GM12892 (cell line): ENCODE measurements at regions not wholly inside any gene's neighbourhood (a gene's known extent, or its start where the extent isn't known, plus 50 kb on each side); places are given as distances from the start of the nearest gene placed in this dataset.
"Not testable (repeated sequence)": the region's sequence is repeated elsewhere in the genome, so short reads cannot be mapped to it uniquely, and the experiment has no call there.

Experiments
- DNase-seq: peaks from one replicate; pipeline ENCODE4 v3.0.0; 2011; ENCODE audit not compliant: insufficient read length
- FAIRE-seq: peaks from 2 replicates; lab custom pipeline; 2011; peaks lifted over from hg19 to GRCh38; lab: Jason Lieb, UNC
- POLR2A ChIP-seq: IDR thresholded peaks from 2 replicates; pipeline ENCODE4 v1.6.1; 2011; ENCODE audit warnings: low read depth, low read length, control low read depth
- POLR2AphosphoS5 ChIP-seq: IDR thresholded peaks from 2 replicates; pipeline ENCODE4 v1.6.1; 2011; ENCODE audit warnings: low read depth, low read length, control low read depth
- TAF1 ChIP-seq: IDR thresholded peaks from 2 replicates; pipeline ENCODE4 v1.6.1; 2011; ENCODE audit warnings: low read depth, mild to moderate bottlenecking, control low read depth, low read length, borderline replicate concordance

GRCh38 chr7:81277691-81278090 lies 358.8 kb upstream of the SEMA3C start:
- no peak for FAIRE-seq
- TF ChIP-seq POLR2A (no peak), TAF1 (no peak), POLR2AphosphoS5 (no peak)
- DNase-seq: no peak

- FAIRE-seq: no peak
- TF ChIP-seq POLR2AphosphoS5: no peak
- no peak for TF ChIP-seq POLR2A
- no peak for TF ChIP-seq TAF1
Measured at GRCh38 chr7:81273601-81274397, 354.9 kb upstream of the SEMA3C start.

GRCh38 chr7:81272176-81272575 lies 353.3 kb upstream of the SEMA3C start:
- DNase-seq (no peak), FAIRE-seq (no peak)
- TF ChIP-seq POLR2AphosphoS5 (no peak), POLR2A (no peak), TAF1 (no peak)

More at GRCh38 chr7:81273601-81274397, 354.9 kb upstream of the SEMA3C start:
- DNase-seq: no peak

GRCh38 chr7:81268551-81268950 lies 349.7 kb upstream of the SEMA3C start:
- DNase-seq (no peak), FAIRE-seq (no peak)
- no peak for TF ChIP-seq POLR2AphosphoS5

- DNase-seq (no peak), FAIRE-seq (no peak)
- no peak for TF ChIP-seq POLR2AphosphoS5
- no peak for TF ChIP-seq POLR2A
- TF ChIP-seq TAF1: no peak
Measured at GRCh38 chr7:81267508-81267907, 348.7 kb upstream of the SEMA3C start.

- TF ChIP-seq TAF1 (no peak), POLR2A (no peak), POLR2AphosphoS5 (no peak)
- DNase-seq (no peak), FAIRE-seq (no peak)
Measured at GRCh38 chr7:81264116-81264515, 345.3 kb upstream of the SEMA3C start.

GRCh38 chr7:81260152-81260551 lies 341.3 kb upstream of the SEMA3C start:
- no peak for TF ChIP-seq POLR2AphosphoS5
- no peak for TF ChIP-seq POLR2A
- no peak for TF ChIP-seq TAF1
- DNase-seq: no peak
- no peak for FAIRE-seq

GRCh38 chr7:81256991-81257390 lies 338.1 kb upstream of the SEMA3C start:
- TF ChIP-seq TAF1 (no peak), POLR2A (no peak), POLR2AphosphoS5 (no peak)
- DNase-seq: no peak
- no peak for FAIRE-seq

GRCh38 chr7:81248420-81248819 lies 329.6 kb upstream of the SEMA3C start:
- TF ChIP-seq POLR2AphosphoS5: no peak
- no peak for TF ChIP-seq TAF1
- TF ChIP-seq POLR2A: no peak
- FAIRE-seq: no peak

GRCh38 chr7:81247364-81247763 lies 328.5 kb upstream of the SEMA3C start:
- FAIRE-seq, DNase-seq: not testable (repeated sequence)

More at GRCh38 chr7:81248420-81248819, 329.6 kb upstream of the SEMA3C start:
- DNase-seq: no peak

- FAIRE-seq (no peak), DNase-seq (no peak)
- TF ChIP-seq TAF1: no peak
- no peak for TF ChIP-seq POLR2AphosphoS5
- TF ChIP-seq POLR2A: no peak
Measured at GRCh38 chr7:81245353-81245752, 326.5 kb upstream of the SEMA3C start.

GRCh38 chr7:81244224-81244623 lies 325.4 kb upstream of the SEMA3C start:
- TF ChIP-seq TAF1 (no peak), POLR2AphosphoS5 (no peak)
- DNase-seq (no peak), FAIRE-seq (no peak)
